ENCODE measurements at regions not wholly inside any gene's neighbourhood (a gene's known extent, or its start where the extent isn't known, plus 50 kb on each side); places are given as distances from the start of the nearest gene placed in this dataset.

- TF ChIP-seq CTCF (IDR thresholded peaks at IDR 0.05 in 4 of 5, conservative IDR thresholded peaks at IDR 0.05 in 1 of 5) (no peak), POLR2A (IDR thresholded peaks at IDR 0.05) (no peak)
These were observed 56.4 kb upstream of the PLAC1 start for GRCh38 chrX:134714633-134715110.
